HUES6 (cell line): ENCODE measurements at regions not wholly inside any gene's neighbourhood (a gene's known extent, or its start where the extent isn't known, plus 50 kb on each side); places are given as distances from the start of the nearest gene placed in this dataset.
"Not testable (repeated sequence)": the region's sequence is repeated elsewhere in the genome, so short reads cannot be mapped to it uniquely, and the experiment has no call there.

Source experiments
- H3K27ac ChIP-seq: 2 replicates; pipeline ENCODE4 v1.7.0; 2013; ENCODE audit warnings: low read depth, mild to moderate bottlenecking, low read length, inconsistent platforms
- H3K27me3 ChIP-seq: 2 replicates; pipeline ENCODE4 v1.6.1; 2013; ENCODE audit warnings: low read length; ENCODE audit not compliant: control insufficient read depth, insufficient read depth
- H3K36me3 ChIP-seq: 2 replicates; pipeline ENCODE4 v1.6.1; 2013; ENCODE audit warnings: low read length; ENCODE audit not compliant: control insufficient read depth, insufficient read depth
- H3K4me1 ChIP-seq: 2 replicates; pipeline ENCODE4 v1.6.1; 2013; ENCODE audit warnings: low read length; ENCODE audit not compliant: control insufficient read depth, insufficient read depth
- H3K4me3 ChIP-seq: 2 replicates; pipeline ENCODE4 v1.5.1; 2013; ENCODE audit warnings: low read depth, low read length
- H3K9ac ChIP-seq: one replicate; pipeline ENCODE4 v1.6.1; 2013; ENCODE audit warnings: mild to moderate bottlenecking, low read length
- H3K9me3 ChIP-seq: 2 replicates; pipeline ENCODE4 v1.6.1; 2013; ENCODE audit warnings: low read depth, low read length; ENCODE audit not compliant: control insufficient read depth, insufficient read depth

DNA sequence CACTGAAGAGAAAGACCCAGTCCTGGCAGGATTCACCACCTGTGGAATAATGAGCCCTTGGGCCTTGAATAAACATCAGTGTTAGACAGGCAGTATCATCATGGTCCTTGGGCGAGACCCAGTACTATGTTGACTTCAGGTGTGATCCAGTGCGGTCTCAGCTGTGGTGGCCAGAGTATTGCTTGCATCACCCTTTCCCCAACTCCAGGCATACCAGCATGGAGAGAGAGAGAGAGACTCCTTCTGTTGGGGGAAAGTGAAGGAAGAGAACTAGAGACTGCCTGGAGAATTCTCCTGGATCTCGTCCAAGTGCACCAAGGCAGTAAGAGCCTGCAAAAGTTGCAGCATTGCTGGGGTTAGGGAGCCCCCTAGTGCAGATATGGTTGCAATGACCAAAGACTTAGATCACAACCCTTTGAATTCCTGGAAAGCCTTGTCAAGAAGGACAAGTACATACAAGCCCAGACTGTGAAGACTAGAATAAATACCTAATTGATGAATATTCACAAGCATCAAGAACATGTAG, 61.1 kb upstream of the VAMP7 start:
- no peaks in the 10 kb centered on the region for H3K27me3 ChIP-seq
- no peak overlapping the region for H3K9ac ChIP-seq
- H3K4me1 ChIP-seq = peaks cover 7% of the 10 kb centered on the region; the same call in 1 of the 2 replicates
- no peak overlapping the region for H3K4me3 ChIP-seq
- H3K36me3 ChIP-seq = no peaks in the 10 kb centered on the region
- peaks cover 10% of the 10 kb centered on the region; the same call in 1 of the 2 replicates for H3K9me3 ChIP-seq
- H3K27ac ChIP-seq = no peak overlapping the region

DNA sequence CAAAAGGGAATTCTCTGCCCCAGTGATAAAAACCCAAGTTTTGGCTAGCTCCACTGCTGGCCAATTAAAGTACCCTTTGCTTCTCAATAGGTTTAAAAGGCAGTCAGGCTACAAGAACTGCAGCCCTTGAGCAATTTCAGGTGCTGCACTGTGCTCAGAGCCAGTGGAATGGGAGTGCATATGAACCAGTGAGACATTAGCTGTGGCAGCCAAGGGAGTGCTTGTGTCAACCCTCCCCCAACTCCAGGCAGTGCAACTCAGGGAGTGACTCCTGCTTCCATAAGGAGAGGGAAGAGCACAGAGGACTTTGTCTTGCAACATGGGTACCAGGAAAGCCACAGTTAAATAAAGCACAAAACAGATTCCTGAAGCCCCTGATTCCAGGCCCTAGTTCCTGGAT, 61.6 kb upstream of the VAMP7 start:
- no peak overlapping the region for H3K27ac ChIP-seq
- H3K9ac ChIP-seq = no peak overlapping the region
- H3K4me3 ChIP-seq = no peak overlapping the region
- H3K27me3 ChIP-seq = no peaks in the 10 kb centered on the region
- H3K9me3 ChIP-seq = peaks cover 8% of the 10 kb centered on the region; the same call in 1 of the 2 replicates
- H3K36me3 ChIP-seq = no peaks in the 10 kb centered on the region
- H3K4me1 ChIP-seq = peaks cover 7% of the 10 kb centered on the region; the same call in 1 of the 2 replicates

DNA sequence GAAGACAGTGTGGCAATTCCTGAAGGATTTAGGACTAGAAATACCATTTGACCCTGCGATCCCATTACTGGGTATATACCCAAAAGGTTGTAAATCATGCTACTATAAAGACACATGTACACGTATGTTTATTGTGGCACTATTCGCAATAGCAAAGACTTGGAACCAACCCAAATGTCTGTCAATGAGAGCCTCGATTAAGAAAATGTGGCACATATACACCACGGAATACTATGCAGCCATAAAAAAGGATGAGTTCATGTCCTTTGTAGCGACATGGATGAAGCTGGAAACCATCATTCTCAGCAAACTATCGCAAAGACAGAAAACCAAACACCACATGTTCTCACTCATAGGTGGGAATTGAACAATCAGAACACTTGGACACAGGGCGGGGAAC, 66.8 kb upstream of the VAMP7 start:
- not testable (repeated sequence) for H3K36me3 ChIP-seq, H3K4me1 ChIP-seq, H3K27me3 ChIP-seq, H3K4me3 ChIP-seq, H3K9ac ChIP-seq, H3K27ac ChIP-seq
- peaks cover 12% of the 10 kb centered on the region; the same call in 1 of the 2 replicates for H3K9me3 ChIP-seq

DNA sequence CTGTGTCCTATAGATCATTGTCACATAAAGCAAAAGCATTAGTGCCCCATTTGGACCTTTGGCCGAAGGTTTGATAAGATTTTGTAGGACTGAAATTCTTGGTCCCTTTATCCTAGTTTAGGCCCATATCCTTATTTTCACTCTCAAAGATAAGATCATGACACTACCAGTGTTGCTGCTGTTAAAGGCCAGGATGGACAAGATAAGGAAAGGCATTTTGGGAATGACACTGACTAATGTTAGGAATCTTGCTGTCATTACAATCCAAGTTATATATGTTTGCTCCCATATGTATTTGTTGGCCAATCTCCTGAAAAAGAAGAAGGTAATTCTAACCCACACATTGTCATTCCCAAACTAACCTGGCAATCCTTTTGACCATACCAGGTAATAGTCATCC, 101.3 kb upstream of the VAMP7 start:
- Histone ChIP-seq H3K9ac (no peak overlapping the region), H3K9me3 (peaks cover 3% of the 10 kb centered on the region; the same call in 1 of the 2 replicates), H3K27me3 (no peaks in the 10 kb centered on the region), H3K4me3 (no peak overlapping the region), H3K4me1 (no peaks in the 10 kb centered on the region), H3K27ac (no peak overlapping the region), H3K36me3 (no peaks in the 10 kb centered on the region)

DNA sequence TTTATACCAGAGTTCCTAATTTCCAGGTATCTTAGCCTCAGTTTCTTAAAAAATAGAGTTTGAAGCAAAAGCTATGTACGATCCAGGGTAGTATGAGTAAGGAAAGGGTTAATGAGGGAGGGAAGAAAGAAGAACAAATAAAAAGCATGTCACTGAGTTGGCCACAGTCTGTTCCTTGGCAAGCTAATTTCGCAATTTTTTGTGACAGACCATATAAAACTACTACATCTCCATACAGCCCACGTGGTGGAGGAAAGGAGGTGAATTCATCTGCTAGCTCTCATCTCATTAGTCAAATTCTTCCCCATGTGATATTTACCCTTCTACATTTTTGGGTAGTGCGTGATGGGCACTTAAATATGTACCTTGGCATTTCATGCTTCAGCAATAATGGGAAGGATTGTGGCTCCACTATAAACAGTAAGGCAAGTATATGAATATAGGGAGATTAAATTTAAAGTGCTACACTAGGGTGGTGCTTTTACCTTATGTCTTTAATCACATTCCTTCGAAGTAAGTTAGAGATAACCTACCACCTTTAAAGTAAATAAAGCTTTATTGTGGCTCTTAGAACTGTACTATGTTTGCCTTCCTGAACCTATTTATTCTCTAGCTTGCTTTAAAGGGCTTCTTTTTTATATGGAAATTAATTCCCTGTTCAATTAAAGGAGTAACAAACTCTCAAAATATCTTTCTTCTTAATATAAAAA, 102.1 kb upstream of the VAMP7 start:
- Histone ChIP-seq H3K4me3 (no peak overlapping the region), H3K9me3 (peaks cover 6% of the 10 kb centered on the region; the same call in 1 of the 2 replicates), H3K27ac (no peak overlapping the region), H3K9ac (no peak overlapping the region), H3K27me3 (no peaks in the 10 kb centered on the region), H3K4me1 (no peaks in the 10 kb centered on the region), H3K36me3 (0 out of 2 replicates have a peak, but pooled peaks cover under 1% of the 10 kb centered on the region)

DNA sequence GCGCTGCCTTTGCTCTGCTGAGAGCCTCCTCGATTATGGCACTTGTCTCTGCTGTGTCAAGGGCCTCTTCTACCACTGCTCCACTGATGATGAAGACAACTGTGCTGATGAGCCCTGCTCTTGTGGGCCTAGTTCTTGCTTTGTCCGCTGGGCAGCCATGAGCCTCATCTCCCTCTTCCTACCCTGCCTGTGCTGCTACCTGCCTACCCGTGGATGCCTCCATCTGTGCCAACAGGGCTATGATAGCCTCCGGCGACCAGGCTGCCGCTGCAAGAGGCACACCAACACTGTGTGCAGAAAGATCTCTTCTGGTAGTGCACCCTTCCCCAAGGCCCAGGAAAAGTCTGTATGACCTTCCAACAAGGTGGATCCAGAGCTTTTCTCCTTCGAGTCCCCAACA, 106.8 kb upstream of the VAMP7 start:
- Histone ChIP-seq H3K4me3 (no peak overlapping the region), H3K9me3 (peaks cover 8% of the 10 kb centered on the region; the same call in 1 of the 2 replicates), H3K27me3 (no peaks in the 10 kb centered on the region; the same call in 1 of the 2 replicates), H3K36me3 (0 out of 2 replicates have a peak, but pooled peaks cover 4% of the 10 kb centered on the region), H3K4me1 (peaks cover 13% of the 10 kb centered on the region), H3K27ac (no peak overlapping the region), H3K9ac (no peak overlapping the region)

DNA sequence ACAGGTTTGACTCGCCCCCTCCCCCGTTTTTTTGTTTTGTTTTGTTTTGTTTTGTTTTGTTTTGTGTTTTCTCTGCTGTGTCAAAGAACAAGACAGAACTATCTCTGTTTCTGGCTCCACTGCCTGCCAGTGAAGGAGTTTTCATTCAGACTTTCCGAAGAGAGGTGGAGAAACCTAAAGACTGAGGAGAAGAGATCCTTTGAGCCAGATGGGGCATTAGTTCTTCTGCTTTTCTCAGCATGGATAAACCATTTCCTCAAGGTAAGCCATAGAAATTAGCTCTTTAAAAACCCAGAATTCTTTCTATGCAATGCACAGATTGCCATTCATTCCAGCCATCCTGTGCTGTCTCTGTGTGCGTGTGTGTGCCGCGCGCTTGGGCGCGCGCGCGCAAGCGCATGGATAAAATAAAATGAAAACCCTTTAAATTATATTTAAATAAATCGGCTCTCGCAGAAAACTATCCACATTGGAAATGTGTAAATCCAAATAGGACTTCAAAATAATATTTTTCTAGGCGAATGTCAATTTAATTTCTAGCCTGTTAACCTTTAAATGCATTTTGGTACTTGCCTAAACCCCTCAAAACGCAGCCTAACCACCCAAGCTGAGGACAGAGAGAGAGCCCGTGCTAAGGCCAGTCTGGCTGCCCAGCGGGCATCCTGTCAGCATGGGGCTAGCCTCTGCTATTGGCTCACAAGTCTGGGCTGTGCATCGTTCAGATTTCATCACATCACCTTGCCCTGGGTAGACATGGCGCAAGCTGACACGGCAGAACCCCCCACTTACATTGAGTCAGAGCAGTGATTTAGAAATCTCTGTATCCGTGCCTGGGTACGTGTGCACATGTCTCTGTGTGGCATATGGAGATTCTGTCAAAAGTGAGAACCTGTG, 113.0 kb upstream of the VAMP7 start:
- Histone ChIP-seq H3K4me1 (peaks cover 38% of the 10 kb centered on the region), H3K4me3 (peak overlapping the region; percentile 86), H3K9me3 (peaks cover 3% of the 10 kb centered on the region; the same call in 1 of the 2 replicates), H3K9ac (no peak overlapping the region), H3K27me3 (no peaks in the 10 kb centered on the region; the same call in 1 of the 2 replicates), H3K36me3 (no peaks in the 10 kb centered on the region), H3K27ac (no peak overlapping the region)

DNA sequence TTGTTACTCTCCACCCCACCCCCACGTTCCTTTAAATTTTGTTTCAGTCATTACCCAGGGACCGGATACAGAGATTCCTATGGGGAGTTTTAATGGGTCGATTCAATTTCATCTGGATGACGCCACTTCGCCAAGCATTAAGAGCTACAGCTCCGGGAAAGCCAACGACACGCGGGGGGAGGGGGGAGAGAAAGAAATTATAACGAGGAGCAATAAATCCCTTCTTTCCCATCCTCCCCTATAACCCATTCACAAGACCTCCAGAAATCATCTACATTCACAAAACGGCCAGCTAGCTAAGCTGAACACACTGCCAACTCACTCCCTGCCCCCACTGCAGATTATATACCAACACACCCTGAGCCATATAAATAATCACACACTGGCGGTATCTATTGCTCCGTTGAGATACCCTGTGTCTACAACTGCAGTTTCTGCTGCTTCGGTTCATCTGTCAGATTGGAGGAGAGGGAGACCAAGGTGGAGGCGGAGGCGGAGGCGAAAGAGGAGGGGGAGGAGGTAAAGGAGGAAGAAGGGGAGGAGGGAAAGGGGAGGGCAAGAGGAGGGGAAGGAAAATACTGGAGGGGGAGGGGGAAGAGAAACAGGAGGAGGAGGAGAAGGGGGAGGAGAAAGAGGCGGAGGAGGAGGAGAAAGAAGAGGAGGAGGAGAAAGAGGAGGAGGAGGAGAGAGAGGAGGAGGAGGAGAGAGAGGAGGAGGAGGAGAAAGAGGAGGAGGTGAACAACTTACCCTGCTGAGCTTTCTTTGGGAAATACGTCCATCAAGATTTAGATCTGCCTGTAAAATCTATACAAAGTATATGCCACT, 113.9 kb upstream of the VAMP7 start:
- Histone ChIP-seq H3K27ac (no peak overlapping the region), H3K9ac (peak overlapping the region; percentile 41), H3K36me3 (no peaks in the 10 kb centered on the region), H3K4me1 (peaks cover 38% of the 10 kb centered on the region), H3K9me3 (peaks cover 3% of the 10 kb centered on the region; the same call in 1 of the 2 replicates), H3K27me3 (no peaks in the 10 kb centered on the region; the same call in 1 of the 2 replicates), H3K4me3 (peak overlapping the region; percentile 86)

DNA sequence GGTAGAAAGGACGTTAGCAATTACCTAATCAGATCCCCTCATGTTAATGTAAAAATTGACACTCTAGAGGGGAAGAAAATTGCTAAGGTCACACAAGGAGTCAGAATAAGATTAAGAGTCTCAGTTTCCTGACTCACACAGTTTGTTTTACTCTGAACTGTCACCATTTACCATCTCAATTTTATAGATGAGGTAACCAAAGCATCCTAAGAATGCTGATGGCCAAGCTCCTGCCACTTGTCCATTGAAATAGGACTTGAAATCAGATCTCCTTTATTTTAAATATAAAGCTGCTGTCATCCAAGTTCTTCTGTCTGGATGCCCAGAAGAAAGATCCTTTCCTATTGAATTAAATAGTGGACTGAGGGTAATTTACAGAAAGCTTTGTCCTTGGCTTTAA, 114.8 kb upstream of the VAMP7 start:
- Histone ChIP-seq H3K9me3 (peaks cover 5% of the 10 kb centered on the region; the same call in 1 of the 2 replicates), H3K36me3 (no peaks in the 10 kb centered on the region), H3K9ac (no peak overlapping the region), H3K27me3 (no peaks in the 10 kb centered on the region; the same call in 1 of the 2 replicates), H3K4me1 (peaks cover 38% of the 10 kb centered on the region), H3K27ac (no peak overlapping the region), H3K4me3 (peak overlapping the region; percentile 86; the same call in 1 of the 2 replicates)

DNA sequence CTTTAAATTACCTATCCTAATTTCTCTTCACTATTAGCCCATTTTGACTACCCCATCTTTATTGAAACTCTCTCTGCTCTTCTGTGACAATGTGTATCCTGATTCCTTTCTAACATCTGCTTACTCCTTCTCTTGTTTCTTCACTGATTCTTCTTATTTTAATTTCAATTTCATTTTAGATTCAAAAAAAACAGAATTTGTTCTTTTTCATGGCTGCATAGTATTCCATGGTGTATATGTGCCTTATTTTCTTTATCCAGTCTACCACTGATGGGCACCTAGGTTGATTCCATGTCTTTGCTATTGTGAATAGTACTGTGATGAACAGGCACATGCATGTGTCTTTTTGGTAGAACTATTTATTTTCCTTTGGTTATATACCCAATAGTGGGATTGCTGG, 120.0 kb upstream of the VAMP7 start:
- no peak overlapping the region for H3K27ac ChIP-seq
- H3K9ac ChIP-seq = no peak overlapping the region
- H3K36me3 ChIP-seq = no peaks in the 10 kb centered on the region
- H3K9me3 ChIP-seq = peaks cover 5% of the 10 kb centered on the region; the same call in 1 of the 2 replicates
- H3K4me3 ChIP-seq = no peak overlapping the region
- no peaks in the 10 kb centered on the region for H3K27me3 ChIP-seq
- peaks cover 7% of the 10 kb centered on the region; the same call in 1 of the 2 replicates for H3K4me1 ChIP-seq
